ENCODE measurements at regions not wholly inside any gene's neighbourhood (a gene's known extent, or its start where the extent isn't known, plus 50 kb on each side); places are given as distances from the start of the nearest gene placed in this dataset.

DNA sequence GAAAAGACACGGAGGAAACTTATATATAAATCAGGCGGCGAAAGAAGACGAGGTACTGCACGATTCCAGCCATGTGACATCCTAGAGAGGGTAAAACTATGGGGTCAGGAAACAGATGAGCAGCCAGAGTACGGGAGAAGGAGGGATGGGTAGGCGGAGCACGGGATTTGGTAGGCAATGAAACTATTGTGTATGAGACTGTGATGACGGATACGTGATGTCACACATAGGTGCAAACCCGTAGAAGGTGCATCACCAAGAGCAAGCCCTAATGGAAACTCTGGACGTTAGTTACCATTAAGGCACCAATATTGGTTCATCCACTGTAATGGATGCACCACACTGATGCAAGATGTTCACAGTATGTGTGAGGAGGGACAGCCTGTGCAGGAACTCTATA lies 93.8 kb upstream of the MGMT start:
- no peaks in the 10 kb centered on the region for H3K9me3 ChIP-seq (ENCODE audit: control insufficient read depth in 4 of 4, insufficient read depth in 3 of 4, low read length in 3 of 4)
- WGBS, 2 donors: 87 to 90% methylated on average over 12 of the region's 12 CpGs
- H3K9ac ChIP-seq (ENCODE audit: insufficient read depth in 1 of 2, low read length in 2 of 2): no peak overlapping the region
- ATAC-seq (ENCODE audit: insufficient read depth, low FRiP score): no peak
- H3K27me3 ChIP-seq (ENCODE audit: control insufficient read depth in 3 of 3, insufficient read depth in 3 of 3, low read length in 2 of 3): peaks cover 0 to 9% (median 0%) of the 10 kb centered on the region in 3 donors
- H3K27ac ChIP-seq (ENCODE audit: low read depth in 1 of 2, low read length in 1 of 2): no peak overlapping the region
- no peaks in the 10 kb centered on the region for H3K4me1 ChIP-seq (ENCODE audit: control insufficient read depth in 5 of 5, insufficient read depth in 5 of 5, low read length in 5 of 5)
- DNase-seq: no peak
- no peak overlapping the region for H3K4me3 ChIP-seq
- no peak for TF ChIP-seq CTCF (IDR thresholded peaks at IDR 0.05; ENCODE audit: control extremely low read depth, extremely low read depth)
- H3K36me3 ChIP-seq (ENCODE audit: control insufficient read depth in 4 of 4, insufficient read depth in 4 of 4, low read length in 4 of 4): no peaks in the 10 kb centered on the region

DNA sequence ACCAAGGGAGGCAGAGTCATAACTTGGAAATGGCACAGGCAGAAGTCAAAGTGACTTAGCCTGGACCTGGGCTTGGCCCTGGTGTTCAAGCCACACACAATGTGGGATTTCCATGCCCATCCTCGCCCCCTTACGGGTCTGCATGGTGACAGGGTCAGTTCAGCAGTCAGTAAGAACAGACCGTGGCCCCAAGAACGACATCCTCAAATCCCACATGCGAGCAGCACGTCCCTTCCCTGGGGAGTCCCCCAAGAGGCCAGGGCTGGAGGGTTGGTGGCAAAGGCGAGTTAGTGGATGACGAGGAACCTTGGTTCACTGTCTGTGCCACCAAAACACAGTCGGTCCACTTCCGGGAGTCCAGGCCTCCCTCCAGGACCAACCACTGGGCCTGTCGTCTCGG lies 93.3 kb upstream of the MGMT start:
- no peak for TF ChIP-seq CTCF (IDR thresholded peaks at IDR 0.05; ENCODE audit: control extremely low read depth, extremely low read depth)
- H3K9me3 ChIP-seq (ENCODE audit: control insufficient read depth in 4 of 4, insufficient read depth in 3 of 4, low read length in 3 of 4): no peaks in the 10 kb centered on the region
- no peak overlapping the region for H3K9ac ChIP-seq (ENCODE audit: insufficient read depth in 1 of 2, low read length in 2 of 2)
- no peak overlapping the region for H3K27ac ChIP-seq (ENCODE audit: low read depth in 1 of 2, low read length in 1 of 2)
- no peak overlapping the region for H3K4me3 ChIP-seq
- no peaks in the 10 kb centered on the region for H3K36me3 ChIP-seq (ENCODE audit: control insufficient read depth in 4 of 4, insufficient read depth in 4 of 4, low read length in 4 of 4)
- H3K27me3 ChIP-seq (ENCODE audit: control insufficient read depth in 3 of 3, insufficient read depth in 3 of 3, low read length in 2 of 3): peaks cover 0 to 9% (median 0%) of the 10 kb centered on the region in 3 donors
- DNase-seq: no peak
- ATAC-seq (ENCODE audit: insufficient read depth, low FRiP score): no peak
- H3K4me1 ChIP-seq (ENCODE audit: control insufficient read depth in 5 of 5, insufficient read depth in 5 of 5, low read length in 5 of 5): no peaks in the 10 kb centered on the region
- 90 to 92% methylated on average over 12 of the region's 12 CpGs for WGBS, 2 donors

DNA sequence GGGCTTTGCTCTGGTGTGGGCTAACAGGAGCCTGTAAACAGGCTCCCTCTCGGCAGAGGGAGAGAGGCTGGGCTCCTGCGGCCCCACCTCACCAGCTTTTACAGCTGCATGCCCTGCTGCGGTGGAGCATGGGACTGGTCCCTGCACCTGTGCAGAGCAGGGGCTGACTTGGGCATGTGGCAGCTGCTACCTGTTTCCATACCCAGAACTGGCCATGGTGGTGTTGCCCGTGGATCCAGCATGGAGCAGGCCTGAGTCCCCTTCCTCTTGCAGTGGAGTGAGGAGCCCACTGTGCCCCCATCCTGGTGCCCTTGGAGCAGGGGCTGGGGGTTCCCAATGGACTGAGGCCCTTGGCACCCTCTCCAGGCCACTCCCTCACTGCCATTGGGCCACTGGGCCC lies 91.9 kb upstream of the MGMT start:
- H3K27ac ChIP-seq (ENCODE audit: low read depth in 1 of 2, low read length in 1 of 2): no peak overlapping the region
- 81 to 92% methylated on average over 4 of the region's 4 CpGs for WGBS, 2 donors
- no peak overlapping the region for H3K4me3 ChIP-seq
- H3K27me3 ChIP-seq (ENCODE audit: control insufficient read depth in 3 of 3, insufficient read depth in 3 of 3, low read length in 2 of 3): peaks cover 0 to 5% (median 0%) of the 10 kb centered on the region in 3 donors
- TF ChIP-seq CTCF (IDR thresholded peaks at IDR 0.05; ENCODE audit: control extremely low read depth, extremely low read depth): no peak
- DNase-seq (no peak), ATAC-seq (ENCODE audit: insufficient read depth, low FRiP score) (no peak)
- no peaks in the 10 kb centered on the region for H3K9me3 ChIP-seq (ENCODE audit: control insufficient read depth in 4 of 4, insufficient read depth in 3 of 4, low read length in 3 of 4)
- H3K4me1 ChIP-seq (ENCODE audit: control insufficient read depth in 5 of 5, insufficient read depth in 5 of 5, low read length in 5 of 5): no peaks in the 10 kb centered on the region
- no peak overlapping the region for H3K9ac ChIP-seq (ENCODE audit: insufficient read depth in 1 of 2, low read length in 2 of 2)
- no peaks in the 10 kb centered on the region for H3K36me3 ChIP-seq (ENCODE audit: control insufficient read depth in 4 of 4, insufficient read depth in 4 of 4, low read length in 4 of 4)

- Histone ChIP-seq H3K4me1 (ENCODE audit: control insufficient read depth in 5 of 5, insufficient read depth in 5 of 5, low read length in 5 of 5) (no peaks in the 10 kb centered on the region), H3K4me3 (no peak overlapping the region), H3K27ac (ENCODE audit: low read depth in 1 of 2, low read length in 1 of 2) (no peak overlapping the region), H3K9me3 (ENCODE audit: control insufficient read depth in 4 of 4, insufficient read depth in 3 of 4, low read length in 3 of 4) (no peaks in the 10 kb centered on the region), H3K36me3 (ENCODE audit: control insufficient read depth in 4 of 4, insufficient read depth in 4 of 4, low read length in 4 of 4) (no peaks in the 10 kb centered on the region), H3K27me3 (ENCODE audit: control insufficient read depth in 3 of 3, insufficient read depth in 3 of 3, low read length in 2 of 3) (peaks cover 0 to 5% (median 0%) of the 10 kb centered on the region in 3 donors), H3K9ac (ENCODE audit: insufficient read depth in 1 of 2, low read length in 2 of 2) (no peak overlapping the region)
- ATAC-seq (ENCODE audit: insufficient read depth, low FRiP score) (no peak), DNase-seq (no peak)
- TF ChIP-seq CTCF (IDR thresholded peaks at IDR 0.05; ENCODE audit: control extremely low read depth, extremely low read depth): no peak
- 92 to 93% methylated on average over 9 of the region's 9 CpGs for WGBS, 2 donors
Measured at GRCh38 chr10:129375912-129376311, 91.1 kb upstream of the MGMT start.

Measured in lung (tissue), 11 donors.